ENCODE measurements at regions not wholly inside any gene's neighbourhood (a gene's known extent, or its start where the extent isn't known, plus 50 kb on each side); places are given as distances from the start of the nearest gene placed in this dataset.

DNA sequence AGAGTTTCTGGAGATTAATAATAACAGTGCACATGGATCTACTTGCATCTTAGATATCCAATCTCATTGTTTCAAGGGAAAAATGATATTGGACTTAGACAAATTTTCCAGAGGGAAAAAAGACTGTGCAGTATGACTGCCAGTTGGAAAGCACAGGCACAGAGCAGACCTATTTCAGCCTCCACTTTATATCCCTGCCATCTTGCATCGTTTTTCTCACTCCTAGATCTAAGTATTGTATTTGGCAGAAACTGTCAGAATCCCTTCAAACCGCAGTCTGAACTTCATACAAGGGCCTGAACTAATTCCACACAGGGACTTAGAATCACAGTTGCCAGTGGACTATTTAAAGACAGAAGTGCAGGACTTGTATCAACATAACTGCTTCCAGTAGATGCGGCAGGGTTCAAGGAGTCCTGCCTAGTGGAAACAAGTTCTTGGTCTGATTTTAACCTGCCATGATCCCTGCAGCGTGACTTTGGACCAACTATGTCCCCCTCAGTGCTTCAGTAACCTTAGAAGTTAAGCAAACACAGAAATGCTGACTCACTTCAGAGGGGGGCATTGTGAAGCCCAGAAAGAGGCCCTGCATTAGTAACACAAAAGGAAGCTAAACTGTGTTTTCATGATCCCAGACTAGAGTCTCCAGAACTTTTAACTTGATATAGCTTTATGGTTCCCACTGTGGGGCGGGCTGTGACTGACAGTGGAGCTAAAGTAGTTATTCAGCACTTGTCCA lies 95.7 kb upstream of the PALS2 start:
- DNase-seq: peak; percentile 73

DNA sequence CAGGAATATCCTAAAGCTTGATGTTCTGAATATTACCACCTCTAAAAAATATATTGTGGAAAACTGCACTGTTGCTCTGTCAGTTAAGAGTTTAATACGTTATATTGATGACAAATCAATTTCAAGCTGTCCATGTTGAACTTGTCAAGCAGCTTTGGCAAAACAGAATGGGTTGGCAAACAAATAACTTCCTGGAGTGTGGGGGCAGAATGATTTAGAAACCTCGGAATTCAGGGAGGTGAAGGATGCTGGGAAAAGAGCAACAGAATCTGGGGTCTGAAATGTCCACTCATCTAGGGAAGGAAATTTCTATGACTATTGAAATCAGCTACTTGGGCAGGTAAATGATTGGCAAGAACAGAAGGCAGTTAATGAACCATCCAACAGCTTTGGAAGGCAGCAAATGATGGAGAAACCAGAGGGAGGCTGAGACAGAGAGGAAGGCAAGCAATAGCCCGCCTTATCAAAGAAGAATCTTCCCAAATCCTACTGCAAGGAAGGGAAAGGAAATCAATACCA lies 95.1 kb upstream of the PALS2 start:
- DNase-seq: no peak

DNA sequence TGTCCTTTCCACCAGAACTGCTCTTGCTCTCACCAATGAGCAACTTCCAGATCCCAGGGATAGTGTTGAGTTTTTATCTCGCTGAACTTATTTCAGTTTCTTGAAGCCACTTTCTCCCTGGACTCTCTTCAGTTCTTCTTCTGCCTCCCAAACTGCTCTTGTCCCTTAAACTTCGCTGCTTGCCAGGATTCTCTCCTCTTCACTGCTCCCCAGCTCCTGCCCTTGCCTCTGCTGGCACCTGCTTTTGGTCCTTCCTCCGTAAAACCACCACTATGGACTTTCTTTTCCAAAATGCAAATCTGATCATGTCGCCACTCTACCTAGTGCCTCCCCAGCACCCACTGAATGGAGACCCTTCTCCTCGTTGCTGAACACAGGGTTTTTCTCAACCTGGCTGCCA lies 92.8 kb upstream of the PALS2 start:
- DNase-seq: no peak

DNA sequence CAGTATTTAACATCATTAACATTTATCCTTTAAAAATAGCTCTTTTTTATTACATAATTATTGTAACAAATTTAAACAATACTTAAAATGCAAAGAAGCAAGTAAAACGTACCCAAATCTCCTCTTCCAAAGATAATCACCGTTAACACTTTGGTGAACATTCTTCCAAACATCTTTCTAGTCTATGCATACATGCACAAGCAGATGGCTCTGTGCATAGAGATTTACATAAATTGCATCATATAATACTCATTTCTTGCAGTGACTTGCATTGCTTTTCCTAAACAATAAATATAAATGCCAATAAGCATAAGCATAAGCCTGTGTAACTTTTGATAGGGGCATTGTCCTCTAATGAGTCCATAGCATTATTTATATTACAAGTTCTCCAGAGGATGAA lies 89.4 kb upstream of the PALS2 start:
- DNase-seq: no peak

DNA sequence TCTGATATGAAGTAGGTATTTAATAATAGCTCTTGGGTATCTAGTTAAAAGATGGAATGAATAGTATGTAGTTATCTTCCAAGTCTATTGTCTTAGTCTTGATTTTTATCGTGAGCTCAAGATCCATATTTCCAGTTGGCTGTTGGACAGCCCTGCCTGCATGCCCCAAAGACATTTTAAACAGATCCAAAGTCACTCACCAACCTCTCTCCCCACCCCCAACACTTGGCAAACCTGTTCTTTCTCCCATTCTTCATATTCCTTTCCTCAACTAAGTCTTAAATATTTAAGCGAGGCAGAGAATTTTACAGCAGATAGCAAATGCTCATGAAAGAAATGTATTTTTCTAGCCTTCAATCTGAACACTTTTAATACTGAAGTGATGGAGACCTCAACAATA lies 80.7 kb upstream of the PALS2 start:
- no peak for DNase-seq

DNA sequence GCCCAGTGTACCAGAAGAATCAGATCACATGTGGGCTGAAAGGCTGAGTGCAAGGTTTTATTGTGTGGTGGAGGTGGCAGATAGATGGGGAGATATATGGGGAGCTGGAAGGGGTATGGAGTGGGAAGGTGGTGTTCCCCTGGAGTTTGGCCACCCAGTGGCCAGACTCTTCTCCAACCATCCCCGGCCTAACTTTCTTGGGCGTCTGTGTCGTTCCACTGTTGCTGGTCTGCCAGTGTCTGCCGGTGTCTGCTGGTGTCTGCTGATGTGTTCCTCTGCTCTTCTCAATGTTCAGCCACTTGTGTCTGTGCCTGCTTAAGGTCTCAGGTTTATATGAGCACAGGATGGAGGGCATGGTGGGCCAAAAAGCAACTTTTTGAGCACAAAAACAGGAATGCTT lies 78.4 kb upstream of the PALS2 start:
- DNase-seq: no peak

DNA sequence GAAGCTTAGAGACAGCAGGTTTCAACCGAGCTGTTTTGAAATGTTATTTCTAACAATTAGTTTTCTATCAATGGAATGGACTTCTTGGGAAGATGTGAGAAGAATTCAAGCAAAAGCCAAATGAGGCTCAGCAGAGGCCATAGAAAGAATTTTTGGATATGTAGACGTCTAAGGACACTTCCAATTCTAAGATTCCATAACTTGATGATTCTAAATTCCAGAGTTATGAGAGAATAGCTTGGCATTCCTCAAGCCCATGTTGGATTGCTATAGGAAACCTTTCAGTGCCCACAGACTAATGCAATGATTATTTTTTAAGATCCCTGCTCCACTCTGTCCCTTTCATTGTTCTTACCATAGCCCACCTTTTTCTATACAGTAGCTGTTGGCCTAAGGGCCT lies 77.2 kb upstream of the PALS2 start:
- no peak for DNase-seq

DNA sequence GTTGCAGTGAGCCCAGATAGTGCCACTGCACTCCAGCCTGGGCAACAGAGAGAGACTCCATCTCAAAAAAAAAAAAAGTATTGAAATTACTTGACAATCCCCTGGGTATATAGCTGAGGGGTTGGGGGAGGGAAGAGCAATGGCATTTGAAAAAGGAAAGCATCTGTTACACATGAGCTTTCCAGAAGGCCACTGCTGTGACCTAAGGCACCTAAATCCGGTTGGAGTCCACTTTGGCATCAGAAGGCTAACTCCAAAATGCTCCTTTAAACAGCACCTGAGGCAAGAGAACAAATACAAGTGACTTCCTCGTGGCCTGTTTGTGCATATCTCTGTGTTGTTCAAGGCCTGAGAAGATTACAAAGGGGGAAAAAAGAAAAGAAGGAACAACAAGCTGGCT lies 74.8 kb upstream of the PALS2 start:
- no peak for DNase-seq

DNA sequence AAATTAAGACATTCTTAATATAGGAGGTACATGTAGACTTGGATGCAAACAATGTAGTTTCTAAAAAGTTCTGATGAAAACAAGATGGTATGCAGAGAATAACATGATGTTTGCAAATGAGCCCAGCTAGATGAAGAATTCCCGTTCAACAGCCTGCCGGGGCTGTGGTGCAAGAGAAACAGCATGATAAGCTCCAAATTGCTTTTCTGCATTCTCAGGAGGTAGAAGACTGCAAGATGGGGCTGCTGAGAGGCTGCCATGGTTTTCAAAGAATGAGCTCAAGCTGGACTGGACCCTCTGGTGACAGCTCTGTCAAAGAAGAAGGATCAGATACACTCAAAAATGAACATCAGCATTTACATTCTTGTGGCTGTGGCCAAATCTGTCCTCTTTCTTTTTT lies 73.4 kb upstream of the PALS2 start:
- no peak for DNase-seq

DNA sequence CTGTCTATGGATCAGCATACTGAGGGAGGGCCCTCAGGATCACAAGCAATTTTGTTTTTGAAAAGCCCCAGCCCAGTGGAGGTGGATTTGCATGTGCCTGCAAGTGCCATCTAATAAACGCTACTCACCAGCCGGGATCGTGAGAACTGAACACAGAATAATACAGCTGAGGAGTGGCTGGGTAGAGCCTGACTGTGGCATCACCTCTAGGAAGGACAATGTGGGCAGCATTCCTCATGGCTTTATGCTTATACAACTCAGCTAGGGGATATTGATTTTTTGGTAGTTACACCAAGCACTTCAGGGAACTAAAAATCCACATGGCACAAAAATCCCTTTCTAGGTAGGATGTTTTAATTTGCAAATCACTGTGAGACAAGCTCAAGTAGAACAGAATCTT lies 72.7 kb upstream of the PALS2 start:
- DNase-seq: no peak

DNA sequence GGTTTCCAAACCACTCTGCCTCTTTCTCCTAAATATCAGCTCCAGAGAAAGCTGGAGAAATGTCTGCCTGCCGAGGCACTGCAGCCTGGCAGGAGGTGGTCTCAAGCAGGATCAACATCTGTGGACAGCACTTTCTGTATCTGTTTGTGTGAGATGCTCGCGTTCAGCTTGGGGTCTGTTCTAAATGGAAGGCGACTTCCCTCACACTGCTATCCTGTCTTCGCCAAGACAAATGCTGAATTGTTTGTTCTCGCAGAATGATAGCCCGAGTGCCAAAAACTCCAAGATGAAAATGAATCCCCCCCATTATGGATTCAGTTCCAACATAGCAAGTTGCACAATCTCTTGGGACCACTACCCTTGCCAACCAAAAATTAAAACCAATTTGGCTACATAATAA lies 72.2 kb upstream of the PALS2 start:
- no peak for DNase-seq

DNA sequence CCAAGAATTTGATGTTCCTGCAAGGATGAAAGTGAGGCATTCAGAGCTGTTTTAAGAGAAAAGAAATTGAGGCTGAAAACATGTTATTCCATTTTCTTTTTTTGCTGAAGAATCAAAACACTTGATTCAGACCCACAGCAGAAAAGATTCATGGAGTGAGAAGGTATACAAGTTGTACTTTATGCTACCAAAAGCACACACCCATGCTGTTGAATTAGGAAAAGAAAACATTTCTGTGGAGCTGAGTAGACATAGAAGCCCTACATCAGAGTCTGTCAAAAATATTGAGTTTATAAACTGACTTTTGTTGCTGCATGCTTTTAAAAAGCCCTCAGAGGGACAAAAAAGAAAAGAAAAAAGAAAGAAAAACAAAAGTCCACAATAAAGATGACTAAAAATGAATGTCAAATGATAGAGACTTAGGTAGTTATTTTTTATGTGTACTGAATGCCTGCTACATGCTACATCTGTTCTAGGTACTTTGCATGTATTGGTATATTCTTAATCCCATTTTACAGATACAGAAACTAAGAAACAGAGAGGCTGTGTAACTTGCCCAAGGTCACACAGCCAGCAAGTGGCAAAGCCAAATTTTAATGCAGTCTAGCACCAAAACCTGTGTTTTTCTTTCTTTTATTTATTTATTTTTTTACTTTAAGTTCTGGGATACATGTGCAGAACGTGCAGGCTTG lies 71.7 kb upstream of the PALS2 start:
- no peak for DNase-seq

DNA sequence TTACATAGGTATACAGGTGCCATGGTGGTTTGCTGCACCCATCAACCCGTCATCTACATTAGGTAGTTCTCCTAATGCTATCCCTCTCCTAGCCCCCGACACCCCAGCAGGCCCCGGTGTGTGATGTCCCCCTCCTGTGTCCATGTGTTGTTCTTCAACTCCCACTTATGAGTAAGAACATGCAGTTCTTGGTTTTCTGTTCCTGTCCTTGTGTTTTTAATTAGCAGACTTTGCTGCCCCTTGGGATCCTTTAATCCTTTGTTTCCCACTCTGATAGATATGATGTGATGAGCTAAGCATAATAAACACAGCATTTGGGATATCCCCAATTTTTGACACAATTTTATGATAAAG lies 71.1 kb upstream of the PALS2 start:
- no peak for DNase-seq

DNA sequence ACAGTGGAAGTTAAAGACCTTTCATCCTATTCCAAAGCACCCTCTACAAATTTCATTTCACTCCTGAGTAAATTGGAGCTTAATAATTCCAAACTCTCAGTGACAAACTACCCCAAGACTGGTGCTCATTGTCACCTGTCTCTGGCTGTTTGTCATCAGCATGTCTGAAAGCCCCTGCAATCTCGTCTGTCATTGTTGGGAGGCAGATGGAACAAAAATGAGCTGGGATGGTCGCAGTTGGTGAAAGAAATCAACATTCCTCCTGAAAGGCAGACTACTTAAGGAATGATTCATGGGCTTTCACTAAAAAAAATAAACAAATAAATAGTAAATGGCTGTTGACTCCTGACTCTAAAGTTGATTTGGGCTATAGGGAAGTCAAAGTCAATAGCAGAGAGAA lies 69.7 kb upstream of the PALS2 start:
- no peak for DNase-seq

DNA sequence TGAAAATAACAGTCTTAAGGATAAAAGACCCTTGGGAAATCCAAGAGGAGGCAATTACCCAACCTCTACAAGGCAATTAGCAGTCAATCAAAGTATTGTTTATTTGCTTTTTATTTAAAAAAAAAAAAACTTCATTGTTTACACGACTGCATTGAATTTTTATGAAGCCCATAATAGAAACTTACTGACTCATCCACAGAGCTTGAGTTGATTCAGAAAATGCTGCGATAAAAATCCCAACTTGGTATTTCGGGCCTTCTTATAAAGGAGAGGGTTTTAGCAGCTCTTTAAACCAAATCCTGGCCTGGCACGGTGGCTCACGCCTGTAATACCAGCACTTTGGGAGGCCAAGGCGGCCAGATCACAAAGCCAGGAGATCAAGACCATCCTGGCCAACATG lies 69.2 kb upstream of the PALS2 start:
- DNase-seq: no peak

DNA sequence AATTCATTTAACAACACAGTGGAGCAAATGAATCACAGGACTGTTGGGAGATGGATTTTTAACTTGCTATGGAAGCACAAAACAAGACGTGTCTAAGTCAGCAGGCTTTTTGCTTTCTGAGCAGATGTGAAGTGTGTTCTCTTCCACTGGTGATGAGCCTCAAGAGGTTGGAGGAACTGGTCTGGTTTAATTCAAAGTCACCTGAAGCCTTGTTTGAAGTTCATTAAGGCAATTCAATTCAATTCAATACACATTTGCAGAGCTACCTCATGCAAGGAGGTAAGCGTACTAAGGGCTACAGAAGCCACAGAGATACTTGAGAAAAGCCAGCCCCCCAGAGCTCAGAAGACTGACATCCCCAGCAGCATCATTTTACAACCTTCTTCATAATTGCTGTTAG lies 68.4 kb upstream of the PALS2 start:
- DNase-seq: no peak

DNA sequence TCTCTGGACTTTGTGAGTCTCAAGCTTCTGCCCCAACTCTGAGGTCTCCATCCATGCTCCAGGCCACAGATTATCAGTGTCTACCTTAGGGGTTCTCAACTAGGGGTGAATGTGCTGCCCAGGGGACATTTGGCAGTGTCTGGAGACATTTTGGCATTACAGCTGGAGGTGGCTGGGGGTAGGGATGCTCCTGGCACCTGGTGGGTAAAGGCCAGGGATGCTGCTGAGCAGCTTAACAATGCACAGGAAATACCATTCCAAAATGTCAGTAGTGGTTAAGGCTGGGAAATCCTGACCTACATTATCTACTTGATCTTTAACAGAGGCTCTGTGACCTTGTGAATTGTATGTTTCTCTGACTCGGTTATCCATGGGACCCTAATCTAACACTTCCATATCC lies 67.3 kb upstream of the PALS2 start:
- DNase-seq: no peak

DNA sequence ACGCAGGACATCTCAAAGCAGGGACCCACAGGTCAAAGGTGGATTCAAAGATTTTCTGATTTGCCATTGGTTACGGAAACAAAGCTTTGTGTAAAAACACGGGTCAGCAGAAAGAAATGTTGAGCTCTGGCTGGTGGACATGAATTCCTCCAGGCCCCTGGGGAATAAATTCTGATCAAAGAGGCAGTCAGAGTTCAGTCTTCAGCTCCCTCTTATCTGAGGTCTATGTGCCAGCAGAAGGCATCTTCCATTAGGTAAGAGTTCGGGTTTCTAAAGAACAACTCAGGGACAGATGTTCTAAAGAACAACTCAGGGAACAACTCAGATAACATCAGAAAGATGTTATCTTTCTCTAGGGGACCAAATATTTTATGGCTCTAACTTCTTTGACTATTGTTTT lies 64.9 kb upstream of the PALS2 start:
- DNase-seq: no peak

DNA sequence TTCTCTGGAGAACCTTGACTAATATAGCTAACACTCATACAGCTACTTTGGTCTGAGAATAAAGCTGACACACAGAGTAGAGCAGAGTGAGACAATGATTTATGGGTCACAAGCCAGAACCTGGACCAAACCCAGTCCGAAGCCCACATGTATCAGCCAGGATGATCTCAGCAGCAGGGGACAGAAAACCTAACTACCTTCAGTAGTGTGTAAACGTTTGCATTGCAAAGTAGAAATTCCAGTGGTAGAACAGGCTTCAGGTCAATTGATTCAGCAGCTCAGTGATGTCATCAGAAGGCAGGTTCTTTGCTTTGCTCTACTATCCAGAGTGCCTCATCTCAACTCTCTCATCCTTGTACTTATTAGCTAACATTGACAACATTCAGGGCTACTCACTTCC lies 62.5 kb upstream of the PALS2 start:
- DNase-seq: no peak

DNA sequence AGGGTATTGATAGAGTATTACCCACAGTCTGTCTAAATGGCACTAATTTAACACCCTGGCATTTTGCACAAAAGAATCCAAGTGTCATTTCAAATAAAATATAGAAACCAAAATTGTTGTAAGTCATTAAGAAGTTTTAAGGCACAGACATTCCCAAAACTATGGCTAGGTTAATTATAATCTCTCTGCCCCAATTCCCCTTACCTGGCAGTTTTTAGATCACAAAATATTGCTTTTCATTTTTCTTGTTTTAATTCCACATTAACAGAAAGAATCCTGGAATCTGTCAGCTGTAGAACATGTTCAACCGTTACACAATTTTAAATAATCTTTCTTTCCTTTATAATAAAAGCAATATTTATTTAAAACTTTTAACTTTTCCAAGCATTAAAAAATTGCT lies 56.1 kb upstream of the PALS2 start:
- no peak for DNase-seq

DNA sequence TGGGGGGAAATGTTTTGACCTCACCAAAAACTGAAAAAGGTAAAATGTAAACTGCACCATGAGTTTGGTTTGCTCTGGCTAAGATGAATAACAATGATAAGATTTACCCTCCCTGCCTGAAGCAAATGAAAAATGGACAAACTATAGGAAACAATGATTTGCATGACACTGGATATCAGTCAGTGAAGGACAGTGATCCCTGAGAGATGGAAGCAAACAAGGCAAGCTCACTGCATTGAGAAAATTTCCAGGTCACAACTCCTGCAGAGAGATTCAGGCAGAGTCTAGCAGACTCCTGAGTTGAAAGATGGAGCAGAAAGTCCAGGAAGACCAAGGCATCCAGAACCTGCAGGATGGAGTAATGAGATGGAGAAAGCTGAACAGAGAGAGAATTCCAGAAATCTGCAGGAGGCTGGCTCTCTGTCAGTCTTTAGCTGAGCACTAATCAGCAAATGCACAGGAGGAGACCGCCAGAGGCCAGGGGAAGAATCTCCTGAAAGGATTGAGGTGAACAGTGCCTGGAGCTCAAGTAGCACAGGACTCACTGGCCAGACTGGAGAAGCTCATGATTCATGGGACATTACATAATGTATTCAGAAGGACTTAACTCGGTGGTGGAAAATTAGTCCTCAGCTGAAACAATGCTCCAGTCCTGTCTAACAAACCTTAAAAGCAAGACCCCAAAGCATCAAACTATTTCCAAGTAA lies 51.2 kb upstream of the PALS2 start:
- no peak for DNase-seq

All from left hindlimb (tissue), 1 donor.